Skeletal muscle tissue (tissue), 3 donors: ENCODE measurements at regions not wholly inside any gene's neighbourhood (a gene's known extent, or its start where the extent isn't known, plus 50 kb on each side); places are given as distances from the start of the nearest gene placed in this dataset.

Experiments used
- H3K27ac ChIP-seq: one replicate; pipeline ENCODE4 v1.7.0; 2013; ENCODE audit warnings: mild to moderate bottlenecking, low read depth, low read length, inconsistent platforms
- H3K27me3 ChIP-seq, 3 donors: one replicate each; pipeline ENCODE4 v1.7.0; 2013; ENCODE audit warnings: low read length in 3 of 3; ENCODE audit not compliant: control insufficient read depth in 3 of 3, insufficient read depth in 3 of 3
- H3K36me3 ChIP-seq, 3 donors: one replicate each; pipeline ENCODE4 v1.7.0; 2013; ENCODE audit warnings: low read length in 3 of 3; ENCODE audit not compliant: control insufficient read depth in 3 of 3, insufficient read depth in 3 of 3
- H3K4me1 ChIP-seq, 3 donors: one replicate each; pipeline ENCODE4 v1.7.0; 2013; ENCODE audit warnings: low read length in 3 of 3, mild to moderate bottlenecking in 3 of 3; ENCODE audit not compliant: control insufficient read depth in 3 of 3, insufficient read depth in 3 of 3
- H3K4me3 ChIP-seq, 3 donors: one replicate each; pipeline ENCODE4 v1.7.0; 2013; ENCODE audit warnings: low read length in 3 of 3
- H3K9ac ChIP-seq, 3 donors: one replicate each; pipeline ENCODE4 v1.7.0; 2013; ENCODE audit warnings: low read length in 3 of 3, mild to moderate bottlenecking in 3 of 3, moderate library complexity in 2 of 3, low read depth in 1 of 3
- H3K9me3 ChIP-seq, 3 donors: one replicate each; pipeline ENCODE4 v1.7.0; 2013; ENCODE audit warnings: low read length in 3 of 3; ENCODE audit not compliant: control insufficient read depth in 3 of 3
- donor health status: Osteomylitis.

- no peak overlapping the region for H3K27ac ChIP-seq
- H3K27me3 ChIP-seq, result no peaks in the 10 kb centered on the region
- H3K9ac ChIP-seq, result no peak overlapping the region
- H3K9me3 ChIP-seq, result no peaks in the 10 kb centered on the region
- no peak overlapping the region for H3K4me3 ChIP-seq
- no peaks in the 10 kb centered on the region for H3K36me3 ChIP-seq
- no peaks in the 10 kb centered on the region for H3K4me1 ChIP-seq
These were observed 801.2 kb upstream of the ZWINT start for GRCh38 chr10:57162231-57162630.

DNA sequence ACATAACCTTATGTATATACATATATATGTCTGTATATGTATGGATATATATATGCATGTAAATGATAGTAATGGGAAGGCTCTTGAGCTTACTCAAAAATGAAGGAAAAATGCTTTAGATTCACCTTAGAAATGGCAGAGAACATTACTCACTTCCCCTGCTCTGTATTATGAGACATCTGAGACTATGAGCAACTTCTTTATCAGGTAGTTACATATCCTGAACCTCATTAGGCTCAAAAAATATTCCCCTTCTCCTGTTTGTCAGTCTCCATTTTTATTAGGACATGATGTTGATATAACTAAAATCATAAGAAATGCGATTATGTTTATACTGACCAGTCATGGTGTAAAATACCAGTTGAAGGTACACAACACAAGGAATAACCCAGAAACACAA is 800.1 kb upstream of the ZWINT start:
- Histone ChIP-seq H3K27ac (no peak overlapping the region), H3K36me3 (no peaks in the 10 kb centered on the region), H3K27me3 (no peaks in the 10 kb centered on the region), H3K4me3 (no peak overlapping the region), H3K9me3 (no peaks in the 10 kb centered on the region), H3K9ac (no peak overlapping the region), H3K4me1 (no peaks in the 10 kb centered on the region)

DNA sequence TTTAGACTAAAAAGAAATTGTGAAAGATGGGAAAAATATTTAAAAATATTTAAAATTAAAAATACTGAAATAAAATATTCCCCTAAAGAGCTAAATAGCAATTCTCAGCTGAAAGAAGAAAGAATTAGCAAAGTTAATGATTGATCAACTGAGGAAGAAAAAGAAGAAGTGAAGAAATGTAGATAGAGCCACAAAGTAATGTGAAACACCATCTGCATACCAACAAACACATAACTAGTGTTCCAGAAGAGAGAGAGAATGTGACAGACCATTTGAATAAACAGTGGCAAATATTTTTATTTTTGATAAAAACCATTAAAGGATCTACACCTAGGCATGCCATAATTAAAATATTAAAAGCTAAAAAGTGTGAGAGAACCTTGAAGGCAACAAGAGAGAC is 784.5 kb upstream of the ZWINT start:
- Histone ChIP-seq H3K36me3 (no peaks in the 10 kb centered on the region), H3K9me3 (no peaks in the 10 kb centered on the region), H3K4me1 (no peaks in the 10 kb centered on the region), H3K27ac (no peak overlapping the region), H3K4me3 (no peak overlapping the region), H3K9ac (no peak overlapping the region), H3K27me3 (no peaks in the 10 kb centered on the region)

DNA sequence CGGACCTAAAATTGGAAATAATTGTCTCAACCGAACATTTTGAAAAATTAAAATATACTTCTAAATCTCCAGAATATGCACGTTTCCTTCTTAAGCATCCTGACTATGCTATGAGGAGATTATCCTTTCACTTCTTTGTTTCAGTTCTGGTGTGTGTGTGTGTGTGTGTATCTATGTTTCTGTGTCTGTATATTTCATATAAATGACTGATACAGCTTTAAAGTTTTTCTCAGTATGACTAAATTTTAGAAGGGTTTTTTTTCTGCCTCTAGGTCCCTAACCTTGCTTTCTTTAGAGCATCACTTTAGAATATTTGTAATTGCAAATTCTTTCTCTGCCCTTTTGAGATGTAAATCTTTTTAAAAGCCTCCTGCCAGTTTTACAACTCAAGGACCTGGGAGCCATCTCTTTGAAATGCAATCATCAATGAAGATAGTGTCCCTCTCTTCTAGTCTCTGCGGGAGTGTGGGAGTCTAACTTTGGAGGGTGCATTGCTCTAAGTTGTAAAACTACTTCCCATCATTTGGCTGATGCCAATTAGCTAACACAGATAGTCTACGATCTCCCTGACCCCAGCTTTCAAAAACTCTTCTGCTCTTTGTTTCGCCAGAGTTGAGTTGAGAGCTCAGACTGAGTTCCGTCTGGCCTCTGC is 782.0 kb upstream of the ZWINT start:
- H3K9ac ChIP-seq, result no peak overlapping the region
- H3K36me3 ChIP-seq, result no peaks in the 10 kb centered on the region
- H3K27me3 ChIP-seq, result no peaks in the 10 kb centered on the region
- H3K27ac ChIP-seq, result no peak overlapping the region
- H3K4me1 ChIP-seq, result no peaks in the 10 kb centered on the region
- H3K9me3 ChIP-seq, result no peaks in the 10 kb centered on the region
- H3K4me3 ChIP-seq, result no peak overlapping the region

GRCh38 chr10:57141708-57142107 is 780.6 kb upstream of the ZWINT start:
- H3K27ac ChIP-seq, result no peak overlapping the region
- H3K9ac ChIP-seq, result no peak overlapping the region
- no peaks in the 10 kb centered on the region for H3K36me3 ChIP-seq
- no peaks in the 10 kb centered on the region for H3K4me1 ChIP-seq
- no peaks in the 10 kb centered on the region for H3K9me3 ChIP-seq
- no peak overlapping the region for H3K4me3 ChIP-seq
- no peaks in the 10 kb centered on the region for H3K27me3 ChIP-seq

DNA sequence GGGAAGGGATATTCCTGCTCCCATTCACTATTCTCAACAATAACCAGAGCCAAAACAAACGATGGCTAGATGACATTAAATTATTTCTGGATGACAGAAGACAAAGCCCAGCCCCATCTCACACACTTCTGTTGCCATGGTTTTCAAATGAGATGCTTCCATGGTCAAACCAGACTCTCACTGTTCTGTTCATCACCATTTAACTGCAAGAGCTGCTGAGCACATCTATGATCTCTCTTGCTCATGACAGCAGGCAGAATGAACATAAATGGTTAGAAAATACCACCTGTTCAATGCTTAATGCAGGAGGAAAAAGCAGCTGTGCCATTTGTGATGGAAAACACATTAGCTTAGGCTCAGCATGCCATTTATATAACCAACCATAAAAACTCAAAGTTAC is 758.6 kb upstream of the ZWINT start:
- Histone ChIP-seq H3K9me3 (no peaks in the 10 kb centered on the region), H3K9ac (no peak overlapping the region)

DNA sequence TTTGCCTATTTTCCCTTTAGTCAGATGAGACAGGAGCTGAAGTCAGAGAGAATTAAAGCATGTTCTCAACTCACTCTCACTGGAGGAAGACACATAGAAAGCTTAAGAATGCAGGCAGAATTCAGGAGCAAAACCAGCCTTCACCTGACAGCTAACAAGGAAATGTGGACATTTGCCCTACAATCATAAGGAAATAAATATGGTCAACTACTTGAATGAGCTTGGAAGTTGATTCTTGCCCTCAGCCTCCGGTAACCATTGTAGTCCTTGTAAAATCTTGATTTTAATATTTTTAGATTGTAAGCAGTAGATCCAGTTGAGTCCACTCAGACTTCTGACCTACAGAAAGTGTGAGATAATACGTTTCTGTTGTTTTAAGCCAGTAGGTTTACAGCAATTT is 752.5 kb upstream of the ZWINT start:
- H3K27ac ChIP-seq, result no peak overlapping the region
- no peak overlapping the region for H3K9ac ChIP-seq
- no peaks in the 10 kb centered on the region for H3K9me3 ChIP-seq
- no peak overlapping the region for H3K4me3 ChIP-seq
- H3K4me1 ChIP-seq, result no peaks in the 10 kb centered on the region
- no peaks in the 10 kb centered on the region for H3K36me3 ChIP-seq
- H3K27me3 ChIP-seq, result no peaks in the 10 kb centered on the region

More for the DNA sequence above, 758.6 kb upstream of the ZWINT start:
- H3K36me3 ChIP-seq, result no peaks in the 10 kb centered on the region
- H3K27ac ChIP-seq, result no peak overlapping the region
- H3K4me3 ChIP-seq, result no peak overlapping the region
- no peaks in the 10 kb centered on the region for H3K4me1 ChIP-seq
- no peaks in the 10 kb centered on the region for H3K27me3 ChIP-seq

- Histone ChIP-seq H3K27me3 (no peaks in the 10 kb centered on the region), H3K36me3 (no peaks in the 10 kb centered on the region), H3K4me1 (no peaks in the 10 kb centered on the region), H3K27ac (no peak overlapping the region), H3K4me3 (no peak overlapping the region), H3K9me3 (no peaks in the 10 kb centered on the region), H3K9ac (no peak overlapping the region)
These were observed 741.2 kb upstream of the ZWINT start for GRCh38 chr10:57102236-57102635.

DNA sequence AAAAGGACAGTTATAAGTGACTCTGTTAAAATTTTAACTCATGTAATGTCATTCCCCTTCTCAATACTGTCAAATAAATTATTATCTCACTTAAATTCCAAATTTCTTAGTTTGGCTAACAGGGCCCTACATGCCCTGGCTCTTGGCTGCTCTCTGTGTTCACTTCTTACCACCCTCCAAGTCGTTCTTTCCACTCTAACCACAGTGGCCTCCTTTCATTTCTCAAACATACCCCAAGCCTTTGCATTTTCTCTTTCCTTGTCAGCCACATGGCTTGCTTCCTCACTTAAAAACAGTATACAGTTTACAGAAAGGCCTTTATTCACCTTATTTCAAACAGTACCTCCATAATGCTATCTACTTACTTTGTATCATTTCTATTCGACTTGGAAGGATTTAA is 737.1 kb upstream of the ZWINT start:
- Histone ChIP-seq H3K27ac (no peak overlapping the region), H3K9me3 (peaks cover 0 to 4% (median 0%) of the 10 kb centered on the region in 3 donors), H3K4me3 (no peak overlapping the region), H3K9ac (no peak overlapping the region), H3K4me1 (no peaks in the 10 kb centered on the region), H3K36me3 (no peaks in the 10 kb centered on the region), H3K27me3 (no peaks in the 10 kb centered on the region)

DNA sequence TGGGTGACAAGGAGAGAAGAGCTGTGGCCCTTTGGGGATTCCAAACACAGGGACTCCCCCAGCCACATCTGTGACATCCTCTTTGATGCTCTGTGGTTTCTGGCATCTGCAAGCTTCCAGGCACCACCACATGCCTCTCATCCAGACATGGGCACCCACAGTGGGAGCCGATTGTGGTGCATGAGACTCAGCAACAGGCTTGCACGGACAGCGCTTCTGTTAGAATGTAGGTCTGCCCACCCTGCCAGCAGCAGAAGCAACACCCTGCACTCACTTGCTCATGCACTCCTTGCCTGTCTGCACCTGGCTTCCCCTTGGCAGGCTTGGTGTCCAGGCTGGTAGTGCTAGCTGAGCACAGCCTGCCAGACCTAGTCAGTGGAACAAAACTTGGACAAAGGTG is 735.0 kb upstream of the ZWINT start:
- no peaks in the 10 kb centered on the region for H3K4me1 ChIP-seq
- H3K27me3 ChIP-seq, result no peaks in the 10 kb centered on the region
- no peak overlapping the region for H3K27ac ChIP-seq
- H3K4me3 ChIP-seq, result no peak overlapping the region
- no peak overlapping the region for H3K9ac ChIP-seq
- no peaks in the 10 kb centered on the region for H3K36me3 ChIP-seq
- H3K9me3 ChIP-seq, result peaks cover 0 to 4% (median 0%) of the 10 kb centered on the region in 3 donors
